Myocyte (in vitro differentiated cells): ENCODE measurements at regions not wholly inside any gene's neighbourhood (a gene's known extent, or its start where the extent isn't known, plus 50 kb on each side); places are given as distances from the start of the nearest gene placed in this dataset.
A peak's percentile ranks its signal among the peaks of the same experiment; 100 is the strongest.
"Not testable (repeated sequence)": the region's sequence is repeated elsewhere in the genome, so short reads cannot be mapped to it uniquely, and the experiment has no call there.

Source experiments
- DNase-seq: peaks from one replicate; pipeline ENCODE4 v3.0.0-alpha.2; 2012; ENCODE audit warnings: low read depth

DNA sequence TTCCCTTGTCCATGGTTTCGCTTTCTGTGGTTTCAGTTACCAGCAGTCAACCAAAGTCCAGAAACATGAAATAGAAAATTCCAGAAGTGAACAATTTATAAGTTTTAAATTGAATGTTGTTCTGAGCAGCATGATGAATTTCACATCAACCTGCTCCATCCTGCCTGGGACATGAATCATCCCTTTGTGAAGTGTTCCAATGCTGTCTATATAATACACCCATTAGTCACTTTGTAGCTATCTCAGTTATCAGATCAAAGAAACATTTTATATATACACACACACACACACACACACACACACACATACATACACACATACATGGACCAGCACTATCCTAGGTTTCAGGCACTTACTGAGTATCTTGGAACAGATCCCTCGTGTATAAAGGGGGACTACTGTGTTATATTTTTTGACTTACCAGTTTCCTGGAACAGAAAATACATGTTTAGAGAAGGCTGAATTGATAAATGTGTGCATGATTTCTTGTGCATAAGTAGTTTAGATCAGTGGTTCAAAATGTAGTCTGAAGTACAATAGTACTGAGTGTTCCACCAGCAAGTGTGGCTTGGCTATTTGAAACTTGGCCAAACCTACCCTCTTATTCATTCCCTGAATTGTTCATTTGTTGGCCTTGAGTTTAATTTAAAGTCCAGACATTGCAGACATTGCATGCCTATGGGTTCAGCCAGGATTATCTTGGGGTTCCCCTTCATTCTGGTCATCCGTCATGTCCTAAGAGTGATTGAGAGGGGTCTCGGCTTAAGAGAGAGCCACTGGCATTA, 510.0 kb downstream of the GADD45G start:
- no peak for DNase-seq

DNA sequence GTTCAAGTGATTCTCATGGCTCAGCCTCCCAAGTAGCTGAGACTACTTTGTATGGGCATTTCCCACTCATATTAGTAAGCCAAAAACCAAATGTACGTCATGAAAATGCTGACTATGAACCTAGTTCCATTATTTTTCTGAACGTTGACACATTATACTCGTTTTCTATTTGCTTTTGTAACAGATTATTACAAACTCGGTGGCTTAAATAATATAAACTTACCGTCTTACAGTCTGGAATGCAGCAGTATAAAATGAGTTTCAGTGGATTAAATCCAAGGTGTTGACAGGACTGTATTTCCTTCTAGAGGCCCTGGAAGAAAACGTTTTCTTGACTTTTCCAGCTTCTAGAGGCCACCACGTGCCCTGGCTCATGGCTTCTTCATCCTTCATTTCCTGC, 517.0 kb downstream of the GADD45G start:
- no peak for DNase-seq

DNA sequence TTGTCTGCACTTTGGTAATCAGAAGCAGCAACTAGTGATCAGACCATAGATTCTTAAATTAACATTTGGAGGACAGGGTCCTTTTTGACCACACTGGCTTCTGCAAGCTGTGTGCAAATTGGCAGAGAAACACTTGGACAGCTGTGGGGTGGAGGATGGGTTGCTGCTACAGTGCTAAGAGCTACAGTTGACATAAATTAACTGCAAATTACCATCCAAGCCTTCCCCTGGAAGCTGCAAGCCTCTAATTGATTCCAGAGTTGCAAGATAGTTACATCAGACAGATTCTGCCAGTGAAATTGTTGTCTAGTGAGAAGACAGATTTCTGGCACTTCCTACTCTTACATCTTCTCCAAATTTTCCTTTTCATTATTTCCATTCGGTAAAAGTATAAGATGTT, 517.7 kb downstream of the DIRAS2 start:
- peak; percentile 25 for DNase-seq

DNA sequence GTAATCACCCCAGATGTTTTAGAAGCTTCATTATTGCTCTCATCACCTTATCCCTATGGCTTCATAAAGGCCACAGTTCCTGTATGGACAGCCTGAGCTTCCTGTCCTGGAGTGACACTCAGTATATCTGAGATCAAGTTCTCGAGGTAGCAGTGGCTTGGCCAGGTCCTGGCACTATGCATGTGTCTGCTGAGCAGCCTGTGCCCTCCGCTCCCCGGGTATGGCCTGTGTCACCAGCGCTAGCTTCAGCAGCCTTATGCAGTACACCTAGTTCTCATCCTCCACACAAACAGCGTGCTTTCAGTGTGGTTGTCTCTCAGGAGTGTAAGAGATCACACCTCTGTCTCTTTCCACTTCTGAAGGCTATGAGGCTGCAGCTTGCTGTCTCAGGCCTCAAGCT, 514.7 kb downstream of the DIRAS2 start:
- no peak for DNase-seq

DNA sequence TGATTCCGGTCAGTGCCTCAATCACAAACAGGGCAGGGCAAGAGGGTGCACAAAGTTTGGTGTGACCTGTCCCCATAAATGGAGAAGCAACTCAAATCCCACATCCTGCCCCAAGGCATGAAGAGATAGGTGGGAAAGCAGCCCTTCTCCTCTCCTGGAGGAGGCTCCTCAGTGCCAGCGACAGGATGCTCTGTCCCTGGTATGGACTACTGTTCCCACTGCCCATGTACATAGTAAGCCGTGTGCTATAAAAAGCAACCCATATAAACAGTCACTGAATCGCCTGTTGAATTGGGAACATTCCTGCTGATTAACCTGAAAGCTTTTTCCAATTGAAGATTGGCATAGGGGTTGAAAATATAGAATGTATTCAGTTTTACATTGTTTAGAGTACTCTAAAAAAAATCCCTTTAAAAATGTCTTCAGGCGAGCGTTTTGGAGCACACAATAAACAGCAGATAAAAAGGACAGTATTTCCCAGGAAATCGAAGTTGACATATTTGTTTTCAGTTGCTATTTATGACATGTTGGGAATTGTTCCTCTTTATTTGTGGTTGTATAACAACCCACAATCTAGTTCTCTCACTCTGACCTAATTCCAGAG, 513.9 kb downstream of the DIRAS2 start:
- DNase-seq: no peak

DNA sequence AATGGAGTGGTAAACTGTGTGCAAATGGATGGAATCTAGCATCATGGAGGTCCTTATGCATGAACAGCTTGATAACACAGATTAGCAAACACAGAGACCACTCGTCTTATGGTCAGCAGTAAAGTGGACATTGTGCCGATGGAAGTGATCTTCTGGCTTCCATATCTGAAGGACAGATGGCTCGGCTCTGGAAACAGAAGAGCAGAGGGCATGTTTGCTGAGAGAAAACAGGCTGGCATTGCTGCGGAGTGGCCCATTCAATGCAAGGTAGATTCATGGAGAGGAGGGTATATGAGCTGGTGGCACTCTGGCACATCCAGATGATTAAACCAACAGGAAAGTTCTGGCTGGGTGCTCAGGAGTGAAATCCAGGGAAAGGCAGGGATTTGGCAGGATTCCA, 513.2 kb downstream of the DIRAS2 start:
- no peak for DNase-seq

DNA sequence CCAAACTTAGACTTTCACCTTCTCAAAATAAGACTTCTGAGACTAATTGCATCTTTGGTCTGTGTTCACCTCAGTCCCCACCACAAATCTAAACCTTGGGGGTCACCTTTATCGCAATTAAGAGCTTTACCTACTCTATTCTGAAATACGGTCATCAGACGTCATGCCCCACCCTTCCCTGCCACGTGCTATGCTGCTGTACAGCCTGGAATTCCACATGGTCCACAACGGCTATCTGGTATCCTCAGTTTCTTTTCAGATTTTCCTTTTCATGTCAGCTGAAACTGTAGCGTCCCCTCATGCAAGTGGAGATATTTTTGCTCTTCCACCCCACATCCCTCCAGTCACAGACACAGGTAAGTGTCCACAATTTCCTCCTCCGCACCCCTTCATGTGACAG, 511.1 kb downstream of the DIRAS2 start:
- DNase-seq: no peak

DNA sequence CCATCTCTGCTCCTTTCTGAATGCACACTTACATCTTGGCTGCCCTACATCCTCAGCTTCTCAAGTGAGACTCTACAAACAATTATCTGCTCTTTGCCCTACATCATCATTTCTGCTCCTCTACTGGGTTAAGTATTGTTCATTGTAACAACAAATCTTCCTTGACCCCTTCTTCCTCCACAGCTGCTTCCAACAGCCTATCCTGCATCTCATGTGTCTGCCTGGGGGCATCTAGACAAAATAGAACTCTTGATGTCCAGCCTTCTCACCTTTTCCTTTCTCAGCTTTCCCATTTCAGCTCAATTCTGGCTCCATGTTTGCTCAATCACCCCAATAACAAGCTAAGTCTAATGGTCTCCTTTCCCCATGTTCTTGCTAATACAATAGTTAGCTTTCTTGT, 509.8 kb downstream of the DIRAS2 start:
- no peak for DNase-seq

DNA sequence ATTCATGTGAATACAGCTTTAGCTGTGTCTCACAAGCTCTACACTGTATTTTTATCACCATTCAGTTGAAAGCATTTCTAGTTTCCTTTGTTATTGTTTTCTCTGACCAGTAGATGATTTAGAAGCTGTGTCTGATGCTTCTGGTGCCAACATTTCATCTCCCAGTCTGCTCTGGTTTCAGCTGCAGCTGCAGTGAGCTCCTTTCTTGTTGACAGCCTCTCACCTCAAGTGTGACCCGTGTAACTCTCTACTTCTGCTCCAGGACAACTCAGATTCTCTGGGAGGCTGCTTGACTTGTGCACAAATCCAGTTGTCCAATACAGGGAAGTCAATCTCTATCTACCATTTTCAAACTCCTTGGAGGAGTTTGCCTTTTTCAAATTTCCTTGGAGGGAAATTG, 504.8 kb downstream of the DIRAS2 start:
- DNase-seq: no peak

DNA sequence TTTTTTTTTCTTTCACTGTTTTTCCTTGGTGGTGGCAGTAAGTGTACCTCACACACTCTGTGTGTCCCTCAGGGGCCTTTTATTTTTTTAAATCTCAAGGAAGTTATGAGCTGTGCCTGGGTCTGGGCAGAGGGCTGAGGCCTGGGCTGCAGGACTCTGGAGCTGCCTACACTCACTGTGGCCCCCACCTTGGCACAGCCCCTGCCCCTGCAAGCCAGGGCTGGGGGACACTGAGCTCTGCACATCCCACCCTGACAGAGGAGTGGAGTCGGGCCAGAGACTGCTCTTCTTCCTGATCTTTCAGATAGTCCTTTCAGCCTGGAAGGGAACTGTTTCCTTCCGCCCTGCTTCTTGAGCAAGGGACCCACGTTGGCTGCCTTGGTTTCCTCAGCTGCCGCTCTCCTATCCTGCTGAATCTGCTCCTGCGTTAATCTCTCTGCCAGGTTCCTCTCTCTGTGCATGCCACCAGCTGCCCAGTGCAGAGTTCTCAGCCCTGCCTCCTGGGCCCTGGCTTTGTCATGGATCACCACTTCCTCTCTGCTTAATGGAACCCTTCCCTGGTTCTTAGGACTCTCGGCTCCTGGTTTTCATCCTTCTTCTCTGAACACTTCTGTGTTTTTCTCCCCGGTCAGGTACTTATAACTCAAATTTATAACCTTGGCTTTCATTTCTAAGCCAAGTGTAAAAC, 502.3 kb downstream of the DIRAS2 start:
- DNase-seq: no peak

DNA sequence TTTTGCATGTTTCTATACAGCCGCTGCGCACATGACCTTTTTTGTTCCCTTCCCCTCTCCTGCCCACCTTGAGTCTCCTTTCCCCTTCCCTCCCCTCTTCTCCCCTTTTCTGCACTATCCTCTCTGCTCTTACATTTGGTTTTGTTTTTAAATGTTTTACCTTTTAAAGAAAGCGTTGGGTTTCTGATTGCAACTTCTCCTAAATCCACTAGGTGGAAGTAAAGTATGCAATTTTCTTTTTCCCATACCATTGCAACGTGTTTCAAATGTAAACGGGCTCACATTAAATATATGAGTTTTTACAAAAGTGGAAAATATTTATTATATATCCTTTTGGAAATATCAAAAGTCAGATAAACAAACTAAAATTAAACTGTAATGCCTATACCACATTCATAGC, 500.9 kb downstream of the DIRAS2 start:
- no peak for DNase-seq

DNA sequence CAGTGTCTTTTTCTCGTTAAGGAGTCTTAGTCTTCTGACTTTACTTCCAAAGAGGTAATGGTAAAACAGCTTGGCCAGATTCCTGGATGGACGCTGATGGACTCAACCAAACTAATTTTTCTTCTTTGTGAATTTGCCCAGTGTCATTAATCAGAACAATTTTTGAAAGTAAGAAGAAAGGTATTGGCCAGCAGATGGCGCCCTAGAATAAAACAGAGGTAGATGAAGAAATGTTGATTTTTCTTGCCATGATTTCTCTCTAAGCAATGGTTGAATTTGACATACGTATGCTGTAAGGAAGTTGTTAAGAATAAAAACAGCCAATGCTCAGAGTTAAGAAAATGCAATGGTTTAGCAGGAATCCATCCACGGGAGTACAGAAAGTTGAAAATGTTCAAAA, 500.0 kb downstream of the DIRAS2 start:
- peak; percentile 56 for DNase-seq

DNA sequence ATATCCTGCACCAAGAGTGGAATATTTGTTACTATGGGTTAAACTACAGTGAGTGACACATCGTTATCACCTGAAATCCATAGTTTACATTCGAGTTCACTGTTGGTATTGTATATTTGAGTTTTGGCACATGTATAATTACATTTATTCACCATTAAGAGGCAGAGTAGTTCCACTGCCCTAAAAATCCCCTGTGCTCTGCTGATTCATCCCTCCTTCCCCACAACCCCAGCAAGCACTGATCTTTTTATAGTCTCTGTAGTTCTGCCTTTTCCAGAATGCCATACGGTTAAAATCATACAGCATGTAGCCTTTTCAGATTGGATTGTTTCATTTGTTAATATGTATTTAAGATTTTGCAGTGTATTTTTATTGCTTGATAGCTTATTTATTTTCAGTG, 495.2 kb downstream of the DIRAS2 start:
- DNase-seq: no peak

DNA sequence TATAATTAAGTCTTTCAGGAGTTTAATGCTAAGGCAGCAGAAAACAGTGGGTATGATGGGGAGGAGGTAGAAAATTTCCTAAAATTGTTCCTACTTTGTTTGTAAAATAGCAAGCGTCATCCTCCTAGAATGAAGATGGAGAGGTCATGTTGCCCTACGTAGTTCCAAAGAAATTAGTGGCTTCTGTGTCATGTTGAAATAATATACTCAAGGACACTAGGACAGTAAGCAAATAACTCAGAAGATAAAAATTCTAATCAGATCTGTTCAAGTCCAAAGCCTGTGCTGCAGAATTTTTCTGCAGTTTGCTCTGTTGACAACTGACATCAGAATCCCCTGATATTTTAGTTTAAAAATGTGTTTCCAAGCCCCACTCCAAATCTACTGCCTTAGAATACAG, 486.3 kb downstream of the DIRAS2 start:
- DNase-seq: no peak

DNA sequence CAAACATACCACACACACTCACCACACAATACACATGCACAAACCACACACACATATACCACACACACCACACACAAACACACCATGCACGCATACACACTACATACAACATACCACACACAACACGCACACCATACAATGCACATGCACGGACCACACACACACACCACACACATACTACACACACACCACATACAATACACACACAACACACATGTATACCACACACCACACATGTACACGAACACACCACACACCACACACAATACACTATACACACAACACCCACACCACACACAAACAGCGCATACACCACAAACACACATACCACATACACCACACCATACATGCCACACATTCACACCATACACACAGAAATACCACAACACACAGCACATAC, 480.3 kb downstream of the DIRAS2 start:
- DNase-seq: no peak

DNA sequence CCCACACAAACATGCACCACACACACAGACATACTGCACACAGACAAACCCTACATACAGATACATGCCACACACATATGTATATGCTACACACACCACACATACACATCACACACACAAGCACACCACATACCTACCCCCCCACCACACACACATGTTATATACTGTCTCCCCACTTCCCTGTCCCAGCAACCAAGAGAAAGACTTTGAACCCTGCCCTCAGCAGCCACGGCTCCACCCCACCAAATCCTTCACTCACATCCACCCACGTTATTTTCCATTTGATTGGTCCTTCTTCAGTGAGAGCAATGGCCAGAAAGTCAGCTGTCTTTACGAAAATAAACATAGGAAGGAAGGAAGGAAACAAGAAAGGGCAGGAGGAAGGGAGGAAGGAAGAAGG, 479.8 kb downstream of the DIRAS2 start:
- DNase-seq: no peak

DNA sequence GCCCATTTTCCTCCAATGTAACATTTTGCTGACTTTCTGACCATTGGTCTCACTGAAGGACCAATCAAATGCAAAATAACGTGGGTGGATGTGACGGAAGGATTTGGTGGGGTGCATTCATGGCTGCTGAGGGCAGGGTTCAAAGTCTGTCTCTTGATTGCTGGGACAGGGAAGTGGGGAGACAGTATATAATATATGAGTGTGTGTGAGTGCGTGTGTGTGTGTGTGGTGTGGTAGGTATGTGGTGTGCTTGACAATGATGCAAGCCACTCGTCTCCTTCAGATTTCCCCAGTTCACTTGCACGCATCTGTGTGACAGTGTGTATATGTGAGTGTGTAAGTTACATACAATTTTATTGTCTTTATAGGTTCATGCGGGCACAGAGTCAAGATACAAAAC, 477.3 kb downstream of the DIRAS2 start:
- no peak for DNase-seq

DNA sequence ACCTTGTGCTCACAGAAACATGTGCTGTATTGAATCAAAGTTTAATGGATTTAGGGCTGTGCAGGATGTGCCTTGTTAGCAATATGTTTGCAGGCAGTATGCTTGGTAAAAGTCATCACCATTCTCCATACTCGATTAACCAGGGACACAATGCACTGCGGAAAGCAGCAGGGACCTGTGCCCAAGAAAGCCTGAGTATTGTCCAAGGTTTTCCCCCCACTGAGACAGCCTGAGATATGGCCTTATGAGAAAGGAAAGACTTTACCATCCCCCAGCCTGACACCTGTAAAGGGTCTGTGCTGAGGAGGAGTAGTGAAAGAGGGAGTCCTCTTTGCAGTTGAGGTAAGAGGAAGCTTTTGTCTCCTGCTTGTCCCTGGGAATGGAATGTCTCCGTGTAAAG, 476.2 kb downstream of the DIRAS2 start:
- DNase-seq: not testable (repeated sequence)

DNA sequence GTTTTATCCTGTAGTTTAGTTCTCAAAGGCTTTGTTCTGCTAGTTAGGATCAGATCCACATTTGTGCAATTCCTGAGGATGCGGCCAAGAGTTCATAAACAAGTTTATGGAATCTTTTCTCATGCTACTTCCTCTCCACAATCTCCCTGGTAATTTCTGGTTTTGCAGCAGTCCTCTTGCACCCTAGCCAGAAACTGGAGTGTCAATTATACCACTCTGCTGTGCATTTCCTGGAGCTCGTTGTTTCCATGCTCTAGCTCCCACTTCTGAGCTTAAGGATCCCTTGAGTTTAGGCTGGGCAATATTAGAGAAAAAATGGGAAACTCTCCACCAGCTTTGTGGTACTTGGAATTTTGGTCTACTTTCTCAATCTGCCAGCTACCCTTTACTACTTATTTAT, 474.7 kb downstream of the DIRAS2 start:
- no peak for DNase-seq

DNA sequence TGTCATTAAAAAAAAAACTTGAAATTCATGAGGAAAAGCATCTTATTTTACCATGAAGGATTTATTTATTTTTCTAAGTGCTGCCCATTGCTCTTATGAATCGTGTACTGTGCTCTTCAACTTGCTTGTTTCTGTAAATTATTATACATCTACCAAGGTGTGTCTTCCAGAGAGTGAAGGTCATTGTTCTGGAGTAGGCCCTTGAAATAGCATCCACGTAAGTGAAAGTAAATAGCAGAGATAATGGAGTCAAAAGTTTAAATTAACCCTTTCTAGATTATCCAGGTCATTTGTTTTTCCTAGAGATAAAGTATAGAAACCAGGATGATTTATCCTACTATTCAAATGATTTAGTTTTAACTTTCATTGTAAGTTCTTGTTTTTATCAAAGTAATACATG, 473.1 kb downstream of the DIRAS2 start:
- DNase-seq: no peak

DNA sequence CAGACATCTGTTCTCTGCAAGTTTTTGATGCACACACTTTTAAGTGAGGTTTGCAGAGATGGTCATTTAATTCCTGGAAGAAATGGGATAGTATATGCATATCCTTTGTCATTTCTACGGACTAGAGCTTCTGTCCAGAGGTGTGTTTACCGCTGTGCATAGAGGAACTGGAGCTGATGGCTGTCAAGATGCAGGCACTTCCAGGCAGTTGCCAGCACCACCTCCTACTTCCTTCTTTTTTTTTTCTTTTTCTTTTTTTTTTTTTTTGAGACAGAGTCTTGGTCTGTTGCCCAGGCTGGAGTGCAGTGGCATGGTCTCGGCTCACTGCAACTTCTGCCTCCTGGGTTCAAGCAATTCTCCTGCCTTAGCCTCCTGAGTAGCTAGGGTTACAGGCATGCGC, 468.7 kb downstream of the DIRAS2 start:
- DNase-seq: not testable (repeated sequence)

DNA sequence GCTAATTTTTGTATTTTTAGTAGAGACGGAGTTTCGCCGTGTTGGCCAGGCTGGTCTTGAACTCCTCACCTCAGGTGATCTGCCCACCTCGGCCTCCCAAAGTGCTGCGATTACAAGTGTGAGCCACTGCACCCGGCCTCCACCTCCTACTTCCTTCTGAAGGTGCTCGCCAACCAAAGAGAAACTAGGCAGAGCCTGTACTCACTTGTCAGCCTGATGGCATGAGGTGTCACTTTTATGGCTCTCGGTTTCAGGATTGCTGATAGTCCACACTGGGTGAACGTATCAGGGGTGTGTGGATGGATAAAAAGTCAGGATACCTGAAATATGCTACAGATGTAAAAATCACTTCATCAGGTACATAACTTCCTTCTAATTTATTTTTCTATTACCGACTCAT, 468.3 kb downstream of the DIRAS2 start:
- DNase-seq: not testable (repeated sequence)

DNA sequence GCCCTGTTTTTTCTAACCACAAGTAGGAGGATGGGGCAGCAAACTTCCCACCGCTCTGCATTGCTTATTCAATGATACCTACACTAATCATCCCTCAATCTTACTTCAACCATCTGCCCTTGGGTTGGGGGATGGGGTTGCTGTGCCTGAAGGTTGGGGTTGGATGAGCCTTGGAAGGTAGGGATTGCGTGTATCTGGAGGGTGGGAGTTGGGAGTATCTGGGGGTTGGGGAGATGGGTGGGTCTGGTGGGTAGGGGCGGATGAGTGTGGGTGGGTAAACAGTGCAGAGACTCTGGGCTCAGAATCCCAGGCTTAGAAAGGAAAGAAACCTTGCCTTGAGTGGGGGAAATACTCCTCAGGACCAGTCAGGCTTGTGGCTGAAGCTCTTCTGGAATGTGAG, 467.4 kb downstream of the DIRAS2 start:
- DNase-seq: no peak
